ENCODE measurements at regions not wholly inside any gene's neighbourhood (a gene's known extent, or its start where the extent isn't known, plus 50 kb on each side); places are given as distances from the start of the nearest gene placed in this dataset.
"Not testable (repeated sequence)": the region's sequence is repeated elsewhere in the genome, so short reads cannot be mapped to it uniquely, and the experiment has no call there.

DNA sequence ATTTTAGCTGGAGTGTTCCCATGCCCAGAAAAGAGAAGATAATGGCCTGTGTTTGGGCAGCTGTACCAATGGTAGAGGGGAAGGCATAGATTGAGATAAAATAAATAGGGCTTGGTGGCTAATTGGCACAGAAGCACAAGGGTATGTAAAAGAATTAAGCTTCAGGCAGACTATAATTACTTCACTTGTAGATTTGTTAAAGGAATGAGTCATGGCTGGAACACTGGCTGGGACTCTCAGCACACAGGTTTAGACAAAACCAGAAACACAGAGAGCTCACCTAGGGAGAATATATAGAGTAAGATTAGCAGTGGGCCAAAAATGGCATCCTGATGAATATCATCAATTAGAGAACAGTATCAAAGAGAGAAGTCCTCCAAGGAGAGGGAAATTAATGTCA lies 198.3 kb upstream of the FIGN start:
- no peaks in the 10 kb centered on the region for H3K27me3 Mint-ChIP-seq
- H3K36me3 Mint-ChIP-seq (ENCODE audit: low read depth) = no peaks in the 10 kb centered on the region
- H3K9me3 Mint-ChIP-seq = peaks cover 3% of the 10 kb centered on the region
- peaks cover 0 to 5% of the 10 kb centered on the region in 2 experiments for H3K9me3 ChIP-seq (ENCODE audit: control insufficient read depth in 1 of 2, insufficient read depth in 1 of 2, low read length in 2 of 2)
- H3K4me3 Mint-ChIP-seq = no peak overlapping the region
- H3K4me3 ChIP-seq (ENCODE audit: low read length) = no peak overlapping the region
- no peaks in the 10 kb centered on the region for H3K36me3 ChIP-seq (ENCODE audit: insufficient read depth, low read length)
- ATAC-seq (ENCODE audit: poor library complexity) (no peak), DNase-seq (no peak)
- POLR2A ChIA-PET = no interaction called here
- no peaks in the 10 kb centered on the region for H3K27me3 ChIP-seq (ENCODE audit: control insufficient read depth in 1 of 2, insufficient read depth in 2 of 2, low read length in 2 of 2)
- CTCF ChIA-PET = no interaction called here
- H3K27ac Mint-ChIP-seq = no peak overlapping the region
- no peaks in the 10 kb centered on the region for H3K4me1 Mint-ChIP-seq (ENCODE audit: low read depth)
- no peaks in the 10 kb centered on the region for H3K4me1 ChIP-seq (ENCODE audit: insufficient read depth, low read length)
- intact Hi-C loops (cut with DNase I, micrococcal nuclease) = no loop called here
- TF ChIP-seq, protein P1, sequence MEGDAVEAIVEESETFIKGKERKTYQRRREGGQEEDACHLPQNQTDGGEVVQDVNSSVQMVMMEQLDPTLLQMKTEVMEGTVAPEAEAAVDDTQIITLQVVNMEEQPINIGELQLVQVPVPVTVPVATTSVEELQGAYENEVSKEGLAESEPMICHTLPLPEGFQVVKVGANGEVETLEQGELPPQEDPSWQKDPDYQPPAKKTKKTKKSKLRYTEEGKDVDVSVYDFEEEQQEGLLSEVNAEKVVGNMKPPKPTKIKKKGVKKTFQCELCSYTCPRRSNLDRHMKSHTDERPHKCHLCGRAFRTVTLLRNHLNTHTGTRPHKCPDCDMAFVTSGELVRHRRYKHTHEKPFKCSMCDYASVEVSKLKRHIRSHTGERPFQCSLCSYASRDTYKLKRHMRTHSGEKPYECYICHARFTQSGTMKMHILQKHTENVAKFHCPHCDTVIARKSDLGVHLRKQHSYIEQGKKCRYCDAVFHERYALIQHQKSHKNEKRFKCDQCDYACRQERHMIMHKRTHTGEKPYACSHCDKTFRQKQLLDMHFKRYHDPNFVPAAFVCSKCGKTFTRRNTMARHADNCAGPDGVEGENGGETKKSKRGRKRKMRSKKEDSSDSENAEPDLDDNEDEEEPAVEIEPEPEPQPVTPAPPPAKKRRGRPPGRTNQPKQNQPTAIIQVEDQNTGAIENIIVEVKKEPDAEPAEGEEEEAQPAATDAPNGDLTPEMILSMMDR (IDR thresholded peaks at IDR 0.05) = no peak
- H3K27ac ChIP-seq (ENCODE audit: low read depth in 1 of 2, low read length in 2 of 2) = no peak overlapping the region

DNA sequence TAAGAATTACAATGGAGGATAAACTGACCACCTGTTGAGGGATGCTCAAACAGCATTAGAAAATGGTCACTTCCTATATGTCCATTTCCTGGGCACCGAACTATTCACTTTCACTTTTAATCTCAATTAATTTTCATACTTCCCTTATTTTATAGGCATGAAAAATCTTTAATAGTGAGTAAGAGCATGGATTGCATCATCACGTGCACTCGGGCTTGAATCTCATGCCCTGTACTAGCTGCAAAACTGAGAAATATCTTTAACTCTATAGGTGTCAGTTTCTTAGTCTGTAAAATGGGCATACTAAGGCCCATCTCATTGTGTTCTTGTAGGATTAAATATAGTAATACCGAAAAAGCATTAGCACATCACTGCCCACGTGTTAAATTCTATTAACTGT lies 183.9 kb upstream of the FIGN start:
- Mint-ChIP-seq H3K36me3 (ENCODE audit: low read depth) (no peaks in the 10 kb centered on the region), H3K9me3 (peaks cover 5% of the 10 kb centered on the region), H3K4me1 (ENCODE audit: low read depth) (no peaks in the 10 kb centered on the region), H3K4me3 (no peak overlapping the region), H3K27me3 (no peaks in the 10 kb centered on the region), H3K27ac (no peak overlapping the region)
- Histone ChIP-seq H3K4me1 (ENCODE audit: insufficient read depth, low read length) (no peaks in the 10 kb centered on the region), H3K36me3 (ENCODE audit: insufficient read depth, low read length) (no peaks in the 10 kb centered on the region), H3K4me3 (ENCODE audit: low read length) (no peak overlapping the region), H3K27ac (ENCODE audit: low read depth in 1 of 2, low read length in 2 of 2) (no peak overlapping the region), H3K27me3 (ENCODE audit: control insufficient read depth in 1 of 2, insufficient read depth in 2 of 2, low read length in 2 of 2) (no peaks in the 10 kb centered on the region), H3K9me3 (ENCODE audit: control insufficient read depth in 1 of 2, insufficient read depth in 1 of 2, low read length in 2 of 2) (no peaks in the 10 kb centered on the region)
- DNase-seq (no peak), ATAC-seq (ENCODE audit: poor library complexity) (no peak)
- TF ChIP-seq, protein P1 (IDR thresholded peaks at IDR 0.05) = no peak
- CTCF ChIA-PET = no interaction called here
- intact Hi-C loops (cut with DNase I, micrococcal nuclease) = no loop called here
- POLR2A ChIA-PET = no interaction called here

DNA sequence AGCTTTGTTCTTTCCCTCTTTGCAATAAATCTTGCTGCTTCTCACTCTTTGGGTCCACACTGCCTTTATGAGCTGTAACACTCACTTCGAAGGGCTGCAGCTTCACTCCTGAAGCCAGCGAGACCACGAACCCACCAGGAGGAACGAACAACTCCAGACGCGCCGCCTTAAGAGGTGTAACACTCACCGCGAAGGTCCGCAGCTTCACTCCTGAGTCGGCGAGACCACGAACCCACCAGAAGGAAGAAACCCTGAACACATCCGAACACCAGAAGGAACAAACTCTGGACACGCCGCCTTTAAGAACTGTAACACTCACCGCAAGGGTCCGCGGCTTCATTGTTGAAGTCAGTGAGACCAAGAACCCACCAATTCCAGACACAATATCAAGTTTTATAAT lies 178.7 kb upstream of the FIGN start:
- H3K4me3 Mint-ChIP-seq; H3K27ac Mint-ChIP-seq; H3K4me1 Mint-ChIP-seq (ENCODE audit: low read depth); POLR2A ChIA-PET; H3K27ac ChIP-seq (ENCODE audit: low read depth in 1 of 2, low read length in 2 of 2); H3K27me3 Mint-ChIP-seq; intact Hi-C loops (cut with DNase I, micrococcal nuclease); ATAC-seq (ENCODE audit: poor library complexity); CTCF ChIA-PET; H3K4me1 ChIP-seq (ENCODE audit: insufficient read depth, low read length); H3K9me3 Mint-ChIP-seq; H3K36me3 Mint-ChIP-seq (ENCODE audit: low read depth); H3K36me3 ChIP-seq (ENCODE audit: insufficient read depth, low read length); H3K27me3 ChIP-seq (ENCODE audit: control insufficient read depth in 1 of 2, insufficient read depth in 2 of 2, low read length in 2 of 2); DNase-seq; H3K4me3 ChIP-seq (ENCODE audit: low read length): not testable (repeated sequence)
- H3K9me3 ChIP-seq (ENCODE audit: control insufficient read depth in 1 of 2, insufficient read depth in 1 of 2, low read length in 2 of 2) = peaks cover 0 to 19% of the 10 kb centered on the region in 2 experiments

DNA sequence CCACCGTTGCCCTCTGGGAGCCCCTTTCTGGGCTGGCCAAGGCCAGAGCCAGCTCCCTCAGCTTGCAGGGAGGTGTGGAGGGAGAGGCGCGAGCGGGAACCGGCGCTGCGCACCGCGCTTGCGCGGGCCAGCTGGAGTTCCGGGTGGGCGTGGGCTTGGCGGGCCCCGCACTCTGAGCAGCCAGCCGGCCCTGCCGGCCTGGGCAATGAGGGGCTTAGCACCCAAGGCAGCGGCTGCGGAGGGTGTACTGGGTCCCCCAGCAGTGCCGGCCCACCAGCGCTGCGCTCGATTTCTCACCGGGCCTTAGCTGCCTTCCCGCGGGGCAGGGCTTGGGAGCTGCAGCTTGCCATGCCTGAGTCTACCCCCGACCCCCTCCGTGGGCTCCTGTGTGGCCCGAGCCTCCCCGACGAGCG lies 177.7 kb upstream of the FIGN start:
- H3K4me1 ChIP-seq (ENCODE audit: insufficient read depth, low read length); H3K27ac Mint-ChIP-seq; H3K27ac ChIP-seq (ENCODE audit: low read depth in 1 of 2, low read length in 2 of 2); ATAC-seq (ENCODE audit: poor library complexity); H3K4me3 Mint-ChIP-seq; H3K36me3 Mint-ChIP-seq (ENCODE audit: low read depth); DNase-seq; H3K4me3 ChIP-seq (ENCODE audit: low read length); H3K27me3 ChIP-seq (ENCODE audit: control insufficient read depth in 1 of 2, insufficient read depth in 2 of 2, low read length in 2 of 2); POLR2A ChIA-PET; H3K36me3 ChIP-seq (ENCODE audit: insufficient read depth, low read length); CTCF ChIA-PET; H3K4me1 Mint-ChIP-seq (ENCODE audit: low read depth); intact Hi-C loops (cut with DNase I, micrococcal nuclease); H3K9me3 Mint-ChIP-seq; H3K27me3 Mint-ChIP-seq: not testable (repeated sequence)
- peaks cover 0 to 24% of the 10 kb centered on the region in 2 experiments for H3K9me3 ChIP-seq (ENCODE audit: control insufficient read depth in 1 of 2, insufficient read depth in 1 of 2, low read length in 2 of 2)
